ENCODE measurements at regions not wholly inside any gene's neighbourhood (a gene's known extent, or its start where the extent isn't known, plus 50 kb on each side); places are given as distances from the start of the nearest gene placed in this dataset.

GRCh38 chr20:43857127-43857526 lies 57.5 kb upstream of the TOX2 start:
- no peaks in the 10 kb centered on the region for H3K36me3 ChIP-seq
- H3K27me3 ChIP-seq, result no peaks in the 10 kb centered on the region
- no peak overlapping the region for H3K27ac ChIP-seq
- TF ChIP-seq POLR2A (IDR thresholded peaks at IDR 0.05) (no peak), CTCF (IDR thresholded peaks at IDR 0.05) (no peak), EP300 (IDR thresholded peaks at IDR 0.05) (no peak)
- no peak for DNase-seq (ENCODE audit: low spot score in 2 of 2)
- H3K9me3 ChIP-seq, result no peaks in the 10 kb centered on the region
- H3K4me3 ChIP-seq, result no peak overlapping the region
- H3K4me1 ChIP-seq, result no peaks in the 10 kb centered on the region

DNA sequence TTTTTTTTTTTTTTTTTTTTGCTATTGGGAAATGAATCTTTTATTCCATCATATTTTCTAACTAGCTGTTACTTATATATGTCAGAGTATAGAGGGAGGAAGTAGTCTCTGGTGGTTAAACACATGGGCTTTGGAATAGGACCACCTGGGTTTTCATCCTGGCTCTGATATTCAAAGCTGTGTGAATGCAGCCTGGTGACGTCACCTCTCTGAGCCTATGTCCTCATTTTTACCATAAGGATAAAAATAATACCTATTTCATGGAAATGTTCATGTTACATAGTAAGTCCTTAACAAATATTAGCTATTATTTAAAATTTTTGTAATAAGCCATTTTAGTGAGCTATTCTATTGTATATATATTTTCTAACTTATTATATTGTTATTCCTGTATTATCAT lies 58.8 kb upstream of the TOX2 start:
- H3K27ac ChIP-seq, result no peak overlapping the region
- DNase-seq (ENCODE audit: low spot score in 2 of 2), result no peak
- H3K27me3 ChIP-seq, result no peaks in the 10 kb centered on the region
- no peak for TF ChIP-seq CTCF (IDR thresholded peaks at IDR 0.05)
- TF ChIP-seq EP300 (IDR thresholded peaks at IDR 0.05), result no peak
- TF ChIP-seq POLR2A (IDR thresholded peaks at IDR 0.05), result no peak
- no peaks in the 10 kb centered on the region for H3K4me1 ChIP-seq
- H3K4me3 ChIP-seq, result no peak overlapping the region
- 79 to 89% methylated on average over 1 of the region's 1 CpG for WGBS, 2 donors
- no peaks in the 10 kb centered on the region for H3K36me3 ChIP-seq
- no peaks in the 10 kb centered on the region for H3K9me3 ChIP-seq

- TF ChIP-seq POLR2A (IDR thresholded peaks at IDR 0.05), result no peak
- no peak for TF ChIP-seq EP300 (IDR thresholded peaks at IDR 0.05)
- no peak for TF ChIP-seq CTCF (IDR thresholded peaks at IDR 0.05)
- Histone ChIP-seq H3K4me1 (no peaks in the 10 kb centered on the region), H3K27me3 (no peaks in the 10 kb centered on the region), H3K9me3 (no peaks in the 10 kb centered on the region), H3K36me3 (no peaks in the 10 kb centered on the region), H3K4me3 (no peak overlapping the region), H3K27ac (no peak overlapping the region)
- WGBS, 2 donors, result 91% methylated on average over 6 of the region's 6 CpGs
- no peak for DNase-seq (ENCODE audit: low spot score in 2 of 2)
Observed at GRCh38 chr20:43853918-43854317, 60.7 kb upstream of the TOX2 start.

GRCh38 chr20:43853174-43853803 lies 61.4 kb upstream of the TOX2 start:
- H3K36me3 ChIP-seq, result no peaks in the 10 kb centered on the region
- no peak overlapping the region for H3K27ac ChIP-seq
- TF ChIP-seq CTCF (IDR thresholded peaks at IDR 0.05) (no peak), EP300 (IDR thresholded peaks at IDR 0.05) (no peak), POLR2A (IDR thresholded peaks at IDR 0.05) (no peak)
- H3K4me1 ChIP-seq, result no peaks in the 10 kb centered on the region
- no peaks in the 10 kb centered on the region for H3K27me3 ChIP-seq
- no peak for DNase-seq (ENCODE audit: low spot score in 2 of 2)
- 86% methylated on average over 9 of the region's 9 CpGs for WGBS, 2 donors
- H3K9me3 ChIP-seq, result no peaks in the 10 kb centered on the region
- no peak overlapping the region for H3K4me3 ChIP-seq

GRCh38 chr20:43849496-43850186 lies 65.0 kb upstream of the TOX2 start:
- Histone ChIP-seq H3K4me1 (no peaks in the 10 kb centered on the region), H3K4me3 (no peak overlapping the region), H3K36me3 (no peaks in the 10 kb centered on the region), H3K27ac (peak overlapping the region in 1 of 4 donors; percentile 29), H3K27me3 (no peaks in the 10 kb centered on the region), H3K9me3 (no peaks in the 10 kb centered on the region)
- TF ChIP-seq POLR2A (IDR thresholded peaks at IDR 0.05) (no peak), EP300 (IDR thresholded peaks at IDR 0.05) (no peak), CTCF (IDR thresholded peaks at IDR 0.05) (no peak)
- 65 to 70% methylated on average over 13 of the region's 13 CpGs for WGBS, 2 donors
- DNase-seq (ENCODE audit: low spot score in 2 of 2), result no peak

Measured in tibial nerve (tissue), 4 donors.